ENCODE measurements at regions not wholly inside any gene's neighbourhood (a gene's known extent, or its start where the extent isn't known, plus 50 kb on each side); places are given as distances from the start of the nearest gene placed in this dataset.

DNA sequence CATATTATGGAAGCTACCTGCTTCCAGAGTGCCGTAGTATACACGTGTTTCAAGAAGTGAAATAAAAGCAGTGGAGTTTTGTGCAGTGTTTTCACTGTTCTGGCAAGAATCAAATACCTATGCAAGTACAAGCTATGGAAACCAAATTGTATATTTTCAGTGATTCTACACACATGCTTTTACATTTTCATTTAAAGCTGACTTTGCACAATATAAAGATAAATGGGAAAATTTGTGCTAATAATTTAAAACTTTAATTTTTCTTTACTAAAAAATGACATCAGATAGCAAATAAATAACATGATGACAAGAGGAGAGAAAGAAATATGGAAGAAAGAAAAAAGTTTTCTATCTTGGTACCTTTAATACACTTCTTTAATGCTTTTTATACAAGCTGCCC is 393.7 kb upstream of the NPVF start:
- TF ChIP-seq POLR2A (IDR thresholded peaks at IDR 0.05): no peak
- TF ChIP-seq, protein P1, sequence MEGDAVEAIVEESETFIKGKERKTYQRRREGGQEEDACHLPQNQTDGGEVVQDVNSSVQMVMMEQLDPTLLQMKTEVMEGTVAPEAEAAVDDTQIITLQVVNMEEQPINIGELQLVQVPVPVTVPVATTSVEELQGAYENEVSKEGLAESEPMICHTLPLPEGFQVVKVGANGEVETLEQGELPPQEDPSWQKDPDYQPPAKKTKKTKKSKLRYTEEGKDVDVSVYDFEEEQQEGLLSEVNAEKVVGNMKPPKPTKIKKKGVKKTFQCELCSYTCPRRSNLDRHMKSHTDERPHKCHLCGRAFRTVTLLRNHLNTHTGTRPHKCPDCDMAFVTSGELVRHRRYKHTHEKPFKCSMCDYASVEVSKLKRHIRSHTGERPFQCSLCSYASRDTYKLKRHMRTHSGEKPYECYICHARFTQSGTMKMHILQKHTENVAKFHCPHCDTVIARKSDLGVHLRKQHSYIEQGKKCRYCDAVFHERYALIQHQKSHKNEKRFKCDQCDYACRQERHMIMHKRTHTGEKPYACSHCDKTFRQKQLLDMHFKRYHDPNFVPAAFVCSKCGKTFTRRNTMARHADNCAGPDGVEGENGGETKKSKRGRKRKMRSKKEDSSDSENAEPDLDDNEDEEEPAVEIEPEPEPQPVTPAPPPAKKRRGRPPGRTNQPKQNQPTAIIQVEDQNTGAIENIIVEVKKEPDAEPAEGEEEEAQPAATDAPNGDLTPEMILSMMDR (IDR thresholded peaks at IDR 0.05): no peak
- TF ChIP-seq EP300 (IDR thresholded peaks at IDR 0.05): no peak
